BLaER1 (cell line): ENCODE measurements at regions not wholly inside any gene's neighbourhood (a gene's known extent, or its start where the extent isn't known, plus 50 kb on each side); places are given as distances from the start of the nearest gene placed in this dataset.

Experiments
- H3K27ac ChIP-seq: shearing (Covaris generic); formaldehyde crosslinking; 2 replicates; pipeline ENCODE4 v1.8.1; 2022
- H3K27me3 ChIP-seq: shearing (Covaris generic); formaldehyde crosslinking; 2 replicates; pipeline ENCODE4 v1.8.1; 2022
- H3K36me3 ChIP-seq: shearing (Covaris generic); formaldehyde crosslinking; 2 replicates; pipeline ENCODE4 v1.8.1; 2022
- H3K4me1 ChIP-seq: shearing (Covaris generic); formaldehyde crosslinking; 2 replicates; pipeline ENCODE4 v1.8.1; 2022
- H3K4me2 ChIP-seq: shearing (Covaris generic); formaldehyde crosslinking; 2 replicates; pipeline ENCODE4 v1.8.1; 2022
- H3K4me3 ChIP-seq: shearing (Covaris generic); formaldehyde crosslinking; 2 replicates; pipeline ENCODE4 v1.8.1; 2022
- H3K9ac ChIP-seq: shearing (Covaris generic); formaldehyde crosslinking; 2 replicates; pipeline ENCODE4 v1.8.1; 2022
- H3K9me3 ChIP-seq: shearing (Covaris generic); formaldehyde crosslinking; 2 replicates; pipeline ENCODE4 v1.8.1; 2022
- H4K20me1 ChIP-seq: shearing (Covaris generic); formaldehyde crosslinking; 2 replicates; pipeline ENCODE4 v1.8.1; 2022
- Cebpa-rat ChIP-seq: shearing (Covaris generic); IDR thresholded peaks from 2 replicates; pipeline ENCODE4 v1.8.1; 2022

DNA sequence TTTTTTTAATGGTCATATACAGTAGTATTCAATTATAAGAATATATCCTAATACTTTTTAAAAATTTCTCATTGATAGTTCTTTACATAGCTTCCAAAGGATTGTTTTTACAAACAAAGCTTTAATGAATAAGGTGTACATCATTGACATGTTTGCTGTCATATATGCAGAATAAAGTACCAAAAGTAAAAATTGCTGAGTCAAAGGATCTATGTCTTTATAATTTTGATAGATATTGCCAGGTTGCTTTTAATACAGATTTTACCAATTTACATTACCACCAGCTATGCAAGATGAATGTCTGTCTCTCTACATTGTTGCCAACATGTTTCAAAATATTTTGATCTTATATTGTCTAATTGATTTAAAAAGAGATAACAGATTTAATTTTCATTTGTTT, 173.9 kb upstream of the FAM78B start:
- TF ChIP-seq Cebpa-rat: no peak
- Histone ChIP-seq H3K9ac (no peak overlapping the region), H3K4me1 (no peaks in the 10 kb centered on the region), H3K27me3 (no peaks in the 10 kb centered on the region), H3K9me3 (no peaks in the 10 kb centered on the region), H3K27ac (no peak overlapping the region), H3K4me2 (no peak overlapping the region), H3K36me3 (no peaks in the 10 kb centered on the region), H4K20me1 (no peaks in the 10 kb centered on the region), H3K4me3 (no peak overlapping the region)

DNA sequence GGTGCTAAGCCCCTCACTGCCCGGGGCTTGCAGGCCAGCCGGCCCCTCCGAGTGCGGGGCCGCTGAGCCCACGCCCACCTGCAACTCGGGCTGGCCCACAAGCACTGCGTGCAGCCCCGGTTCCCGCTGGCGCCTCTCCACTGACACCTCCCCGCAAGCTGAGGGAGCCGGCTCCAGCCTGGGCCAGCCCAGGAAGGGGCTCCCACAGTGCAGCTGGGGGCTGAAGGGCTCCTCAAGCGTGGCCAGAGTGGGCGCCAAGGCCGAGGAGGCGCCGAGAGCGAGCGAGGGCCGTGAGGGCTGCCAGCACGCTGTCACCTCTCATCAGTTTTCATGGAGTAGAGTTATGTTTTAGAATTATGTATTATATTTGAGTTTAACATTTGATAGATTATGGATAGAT, 176.5 kb upstream of the FAM78B start:
- Histone ChIP-seq H3K36me3 (no peaks in the 10 kb centered on the region), H3K9me3 (peaks cover 4% of the 10 kb centered on the region; the same call in 1 of the 2 replicates), H3K9ac (no peak overlapping the region), H3K4me3 (no peak overlapping the region), H3K4me1 (no peaks in the 10 kb centered on the region), H4K20me1 (no peaks in the 10 kb centered on the region), H3K27me3 (no peaks in the 10 kb centered on the region), H3K27ac (no peak overlapping the region), H3K4me2 (no peak overlapping the region)
- no peak for TF ChIP-seq Cebpa-rat

DNA sequence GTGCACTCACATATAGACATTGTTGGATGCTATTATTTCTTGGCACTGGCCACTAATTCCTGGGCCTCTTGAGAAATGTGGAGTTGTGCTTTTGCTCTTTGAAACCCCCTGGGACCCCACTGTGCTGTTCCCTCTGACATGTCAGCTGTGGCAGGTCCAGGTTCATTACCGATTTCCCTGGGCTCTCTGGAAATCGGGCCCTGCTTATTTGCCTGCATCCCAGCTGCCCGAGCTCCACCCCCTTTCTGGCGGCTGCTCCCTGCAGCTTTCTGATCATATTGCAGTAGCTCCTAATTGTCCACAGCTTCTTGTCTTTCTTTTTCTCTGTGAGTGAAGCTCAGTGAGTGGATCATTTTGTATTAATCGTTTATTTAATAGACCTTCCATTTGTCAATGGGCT, 183.7 kb upstream of the FAM78B start:
- TF ChIP-seq Cebpa-rat: no peak
- Histone ChIP-seq H3K4me3 (no peak overlapping the region), H3K27ac (no peak overlapping the region), H3K36me3 (no peaks in the 10 kb centered on the region), H3K27me3 (no peaks in the 10 kb centered on the region), H3K4me1 (no peaks in the 10 kb centered on the region), H4K20me1 (no peaks in the 10 kb centered on the region), H3K4me2 (no peak overlapping the region), H3K9me3 (peaks cover 4% of the 10 kb centered on the region; the same call in 1 of the 2 replicates), H3K9ac (no peak overlapping the region)

DNA sequence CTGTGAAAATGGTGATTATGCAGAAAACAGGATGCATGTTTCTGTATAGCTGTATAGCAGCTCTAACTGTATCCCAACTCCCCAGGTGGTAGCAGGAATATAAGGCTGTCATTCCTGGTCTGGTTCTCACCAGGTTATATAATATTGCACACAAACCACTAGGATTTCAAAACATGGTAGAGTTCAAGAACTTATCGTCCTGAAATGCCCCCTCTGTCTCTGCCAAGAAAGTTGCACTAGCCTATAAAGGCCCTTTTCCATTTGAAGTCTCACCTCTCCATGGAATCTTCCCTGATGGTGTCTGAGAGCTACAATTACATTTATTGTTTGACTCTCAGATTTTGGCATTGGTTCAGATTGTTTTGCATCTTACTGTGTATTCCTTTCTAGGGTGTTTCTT, 184.9 kb upstream of the FAM78B start:
- no peak overlapping the region for H3K4me3 ChIP-seq
- H3K9ac ChIP-seq: no peak overlapping the region
- no peaks in the 10 kb centered on the region for H3K27me3 ChIP-seq
- H3K27ac ChIP-seq: no peak overlapping the region
- H3K36me3 ChIP-seq: no peaks in the 10 kb centered on the region
- peaks cover 4% of the 10 kb centered on the region; the same call in 1 of the 2 replicates for H3K9me3 ChIP-seq
- no peaks in the 10 kb centered on the region for H4K20me1 ChIP-seq
- H3K4me2 ChIP-seq: no peak overlapping the region
- H3K4me1 ChIP-seq: no peaks in the 10 kb centered on the region
- no peak for TF ChIP-seq Cebpa-rat

DNA sequence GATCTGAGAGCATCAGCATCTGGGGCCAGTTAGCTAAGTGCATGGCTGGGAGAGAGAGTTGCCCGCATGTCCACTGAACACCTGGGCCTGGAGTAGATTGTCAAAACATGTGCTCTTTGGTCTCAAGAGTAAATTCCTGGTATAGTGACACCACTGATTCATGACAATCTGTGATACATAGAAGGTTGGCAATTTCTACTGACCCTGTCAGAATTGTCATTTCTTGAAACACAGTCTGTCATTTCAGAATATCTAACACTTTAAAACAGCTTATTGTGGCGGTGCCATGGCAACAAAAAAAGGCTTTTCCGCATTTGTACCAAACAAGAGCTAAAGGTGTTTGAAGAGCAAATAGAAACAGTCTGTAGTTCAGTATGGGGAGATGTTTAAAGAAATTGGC, 186.4 kb upstream of the FAM78B start:
- Histone ChIP-seq H3K27ac (no peak overlapping the region), H3K4me3 (no peak overlapping the region), H3K9ac (no peak overlapping the region), H3K4me2 (no peak overlapping the region), H4K20me1 (no peaks in the 10 kb centered on the region), H3K4me1 (0 out of 2 replicates have a peak, but pooled peaks cover 3% of the 10 kb centered on the region), H3K27me3 (no peaks in the 10 kb centered on the region), H3K9me3 (no peaks in the 10 kb centered on the region), H3K36me3 (no peaks in the 10 kb centered on the region)
- no peak for TF ChIP-seq Cebpa-rat

DNA sequence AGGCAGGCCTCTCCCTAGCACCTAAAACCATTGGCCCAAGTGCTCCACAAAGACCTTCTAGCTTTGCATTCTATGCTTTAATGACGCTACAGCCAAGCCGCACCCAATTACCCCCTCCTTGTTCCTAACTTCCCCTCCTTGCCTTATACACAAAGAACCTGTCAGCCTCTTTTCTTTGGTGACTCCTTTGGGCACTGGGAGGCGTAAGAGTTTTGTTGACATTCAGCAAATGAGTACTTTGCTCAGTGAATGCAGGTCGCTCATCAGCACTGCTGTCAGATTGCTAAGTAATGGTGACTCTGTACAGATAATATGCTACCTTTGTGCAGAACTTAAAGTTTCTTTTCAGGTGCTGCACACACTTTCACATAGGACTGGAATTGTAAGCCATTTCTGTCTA, 187.6 kb upstream of the FAM78B start:
- no peaks in the 10 kb centered on the region for H4K20me1 ChIP-seq
- 0 out of 2 replicates have a peak, but pooled peaks cover 3% of the 10 kb centered on the region for H3K4me1 ChIP-seq
- no peak overlapping the region for H3K4me3 ChIP-seq
- H3K27ac ChIP-seq: no peak overlapping the region
- no peak for TF ChIP-seq Cebpa-rat
- no peaks in the 10 kb centered on the region for H3K36me3 ChIP-seq
- H3K4me2 ChIP-seq: no peak overlapping the region
- no peaks in the 10 kb centered on the region for H3K27me3 ChIP-seq
- no peaks in the 10 kb centered on the region for H3K9me3 ChIP-seq
- H3K9ac ChIP-seq: no peak overlapping the region

DNA sequence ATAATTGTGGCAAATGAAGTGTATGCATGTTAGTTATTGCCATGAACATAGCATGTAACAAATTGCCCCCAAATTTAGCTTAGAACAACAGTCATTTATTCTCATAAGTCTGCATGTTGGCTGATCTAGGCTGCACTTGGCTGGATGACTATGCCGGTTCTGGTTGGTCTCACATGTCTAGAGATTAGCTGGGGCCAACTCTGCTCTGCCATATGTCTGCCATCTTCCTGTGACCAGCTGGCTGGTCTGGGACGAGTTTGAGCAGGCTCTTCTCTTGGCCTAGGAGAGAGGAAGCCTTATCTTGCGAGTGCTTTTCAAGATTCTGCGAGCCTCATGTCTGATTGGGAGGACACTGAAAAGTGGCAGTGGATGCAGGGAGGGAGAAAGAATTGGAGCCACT, 198.3 kb upstream of the FAM78B start:
- H3K4me1 ChIP-seq: no peaks in the 10 kb centered on the region
- TF ChIP-seq Cebpa-rat: no peak
- no peak overlapping the region for H3K4me3 ChIP-seq
- no peak overlapping the region for H3K4me2 ChIP-seq
- H3K27me3 ChIP-seq: no peaks in the 10 kb centered on the region
- no peaks in the 10 kb centered on the region for H4K20me1 ChIP-seq
- no peaks in the 10 kb centered on the region for H3K36me3 ChIP-seq
- no peak overlapping the region for H3K27ac ChIP-seq
- no peak overlapping the region for H3K9ac ChIP-seq
- H3K9me3 ChIP-seq: no peaks in the 10 kb centered on the region

DNA sequence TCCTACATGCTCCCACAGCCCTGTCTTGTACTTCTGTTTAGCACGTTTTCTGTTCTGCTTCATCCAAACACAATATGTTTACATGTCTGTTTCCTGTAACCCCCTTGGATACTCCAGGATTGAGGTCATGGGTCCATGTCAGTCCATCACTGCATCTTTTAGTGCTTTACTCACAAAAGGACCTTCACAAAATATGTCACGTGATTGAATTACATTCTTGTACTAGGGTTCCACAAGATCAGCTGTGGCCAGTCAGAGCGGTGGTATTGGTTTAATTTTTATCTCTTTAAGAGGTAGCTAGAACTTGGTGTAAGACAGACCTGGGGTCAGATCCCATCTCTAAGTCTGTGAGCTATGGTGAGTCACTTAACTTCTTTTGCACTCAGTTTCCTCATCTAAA, 201.2 kb upstream of the FAM78B start:
- no peak overlapping the region for H3K9ac ChIP-seq
- H3K27ac ChIP-seq: no peak overlapping the region
- H3K4me3 ChIP-seq: no peak overlapping the region
- no peaks in the 10 kb centered on the region for H4K20me1 ChIP-seq
- H3K4me2 ChIP-seq: no peak overlapping the region
- no peaks in the 10 kb centered on the region for H3K27me3 ChIP-seq
- no peak for TF ChIP-seq Cebpa-rat
- no peaks in the 10 kb centered on the region for H3K9me3 ChIP-seq
- no peaks in the 10 kb centered on the region for H3K4me1 ChIP-seq
- H3K36me3 ChIP-seq: no peaks in the 10 kb centered on the region

DNA sequence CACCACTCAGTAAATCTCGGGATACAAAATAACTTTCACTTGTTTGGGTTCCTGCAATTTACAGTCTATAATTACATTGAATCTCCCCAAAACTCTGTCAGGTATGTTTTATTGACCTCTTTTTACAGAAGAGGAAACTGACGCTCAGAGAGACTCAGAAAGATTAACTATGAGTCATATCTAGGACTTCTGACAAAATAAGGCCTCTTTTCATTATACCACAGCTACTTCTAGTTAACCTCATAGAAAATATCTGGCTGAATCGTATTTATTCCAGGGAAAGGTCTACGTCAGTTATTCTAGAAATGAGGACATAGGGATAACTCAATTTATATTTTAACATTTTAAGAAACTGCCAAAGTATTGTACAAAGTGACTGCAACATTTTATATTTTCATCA, 211.1 kb upstream of the FAM78B start:
- Histone ChIP-seq H3K4me2 (no peak overlapping the region), H4K20me1 (no peaks in the 10 kb centered on the region), H3K9me3 (no peaks in the 10 kb centered on the region), H3K27ac (no peak overlapping the region), H3K27me3 (no peaks in the 10 kb centered on the region), H3K36me3 (no peaks in the 10 kb centered on the region), H3K4me1 (no peaks in the 10 kb centered on the region), H3K9ac (no peak overlapping the region), H3K4me3 (no peak overlapping the region)
- no peak for TF ChIP-seq Cebpa-rat

DNA sequence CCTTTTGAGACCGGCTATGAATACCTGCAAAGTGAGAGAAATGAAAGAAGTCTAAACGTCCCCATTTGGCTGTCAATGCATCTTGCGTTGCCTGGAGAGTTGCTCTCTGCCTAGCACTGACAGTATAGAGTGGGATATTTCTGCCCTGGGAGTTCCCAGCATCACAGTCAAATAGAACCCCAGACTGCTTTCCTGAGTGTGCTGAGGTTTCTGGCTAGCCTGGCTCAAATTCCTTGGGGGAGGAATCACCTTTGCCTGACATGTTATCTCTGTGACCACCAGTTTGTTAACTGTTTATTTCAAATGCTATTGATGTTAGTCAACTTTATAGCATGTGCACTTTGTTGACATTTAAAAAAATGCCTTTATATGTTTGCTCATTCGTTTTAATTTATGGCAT, 212.0 kb upstream of the FAM78B start:
- no peaks in the 10 kb centered on the region for H3K4me1 ChIP-seq
- no peaks in the 10 kb centered on the region for H3K36me3 ChIP-seq
- H4K20me1 ChIP-seq: no peaks in the 10 kb centered on the region
- H3K27me3 ChIP-seq: no peaks in the 10 kb centered on the region
- no peak overlapping the region for H3K27ac ChIP-seq
- H3K4me2 ChIP-seq: no peak overlapping the region
- no peak overlapping the region for H3K9ac ChIP-seq
- no peak for TF ChIP-seq Cebpa-rat
- no peaks in the 10 kb centered on the region for H3K9me3 ChIP-seq
- H3K4me3 ChIP-seq: no peak overlapping the region

DNA sequence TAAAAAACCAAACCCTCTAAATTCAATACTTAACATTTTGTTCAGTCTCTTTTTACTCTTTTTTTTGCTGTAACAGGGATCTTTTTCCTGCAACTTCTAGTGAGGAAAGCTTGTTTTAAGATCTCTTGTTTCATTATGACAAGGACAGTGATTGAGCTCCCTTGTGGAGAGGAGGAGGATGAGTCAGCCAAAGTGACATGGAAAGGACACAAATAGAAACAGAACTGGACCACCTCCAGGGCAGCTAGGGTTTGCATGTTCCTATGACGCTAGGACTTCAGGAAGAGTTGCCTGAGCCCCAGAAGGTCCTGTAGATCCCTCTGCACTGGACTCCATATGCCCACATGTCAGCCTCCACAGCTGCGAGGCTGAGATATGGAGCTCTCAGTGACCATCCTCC, 212.6 kb upstream of the FAM78B start:
- no peak overlapping the region for H3K27ac ChIP-seq
- no peaks in the 10 kb centered on the region for H3K36me3 ChIP-seq
- no peaks in the 10 kb centered on the region for H3K4me1 ChIP-seq
- H3K9ac ChIP-seq: no peak overlapping the region
- H3K27me3 ChIP-seq: no peaks in the 10 kb centered on the region
- TF ChIP-seq Cebpa-rat: no peak
- H3K4me2 ChIP-seq: no peak overlapping the region
- no peaks in the 10 kb centered on the region for H3K9me3 ChIP-seq
- H4K20me1 ChIP-seq: no peaks in the 10 kb centered on the region
- no peak overlapping the region for H3K4me3 ChIP-seq
